NK-92 treated with Interleukin-12 subunit alpha and Interleukin-12 subunit beta, amount 100 ng/mL, for 24 hours (cell line): ENCODE measurements at regions not wholly inside any gene's neighbourhood (a gene's known extent, or its start where the extent isn't known, plus 50 kb on each side); places are given as distances from the start of the nearest gene placed in this dataset.
"Not testable (repeated sequence)": the region's sequence is repeated elsewhere in the genome, so short reads cannot be mapped to it uniquely, and the experiment has no call there.

Experiments used
- DNase-seq: peaks from one replicate; lab custom pipeline; 2025; lab: John Stamatoyannopoulos, UW

DNA sequence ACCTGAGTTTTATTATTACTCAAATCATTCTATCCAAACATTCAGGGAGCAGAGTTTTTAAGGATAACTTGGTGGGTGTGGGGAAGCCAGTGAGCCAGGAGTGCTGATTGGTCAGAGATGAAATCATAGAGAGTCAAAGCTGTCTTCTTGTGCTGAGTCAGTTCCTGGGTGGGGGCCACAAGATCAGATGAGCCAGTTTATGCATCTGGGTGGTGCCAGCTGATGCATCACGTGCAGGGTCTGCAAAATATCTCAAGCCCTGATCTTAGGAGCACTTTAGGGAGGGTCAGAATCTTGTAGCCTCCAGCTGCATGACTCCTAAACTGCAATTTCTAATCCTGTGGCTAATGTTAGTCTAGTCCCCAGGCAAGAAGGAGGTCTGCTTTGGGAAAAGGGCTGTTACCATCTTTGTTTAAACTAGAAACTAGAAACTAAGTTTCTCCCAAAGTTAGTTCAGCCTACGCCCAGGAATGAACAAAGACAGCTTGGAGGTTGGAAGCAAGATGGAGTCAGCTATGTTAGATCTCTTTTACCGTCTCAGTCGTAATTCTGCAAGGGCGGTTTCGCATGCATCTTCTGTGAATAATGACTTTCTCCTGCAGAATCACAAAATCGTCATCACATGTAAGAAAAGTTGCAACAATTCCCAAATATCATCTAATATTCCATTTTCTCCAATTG lies 97.5 kb downstream of the ZNF664 start:
- not testable (repeated sequence) for DNase-seq

GRCh38 chr12:124071075-124071443 lies 98.0 kb downstream of the ZNF664 start:
- no peak for DNase-seq

DNA sequence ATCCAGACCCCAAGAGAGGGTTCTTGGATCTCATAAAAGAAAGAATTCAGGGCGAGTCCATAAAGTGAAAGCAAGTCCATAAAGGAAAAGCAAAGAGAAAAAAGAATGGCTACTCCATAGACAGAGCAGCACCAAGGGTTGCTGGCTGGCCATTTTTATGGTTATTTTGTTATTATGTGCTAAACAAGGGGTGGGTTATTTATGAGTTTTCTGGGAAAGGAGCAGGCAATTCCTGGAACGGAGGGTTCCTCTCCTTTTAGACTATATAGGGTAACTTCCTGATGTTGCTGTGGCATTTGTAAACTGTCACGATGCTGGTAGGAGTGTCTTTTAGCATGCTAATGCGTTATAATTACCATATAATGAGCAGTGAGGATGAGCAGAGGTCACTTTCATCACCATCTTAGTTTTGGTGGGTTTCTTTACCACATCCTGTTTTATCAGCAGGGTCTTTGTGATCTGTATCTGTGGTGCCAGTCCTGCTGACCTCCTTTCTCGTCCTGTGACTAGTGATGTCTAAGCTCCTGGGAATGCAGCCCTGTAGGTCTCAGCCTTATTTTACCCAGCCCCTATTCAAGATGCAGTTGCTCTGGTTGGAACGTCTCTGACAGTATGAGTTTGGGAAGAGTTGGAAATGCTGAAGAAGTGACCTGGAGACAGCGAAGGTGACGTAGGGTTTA lies 100.5 kb downstream of the ZNF664 start:
- no peak for DNase-seq

GRCh38 chr12:124075841-124076240 lies 102.8 kb downstream of the ZNF664 start:
- DNase-seq = no peak

GRCh38 chr12:124077701-124078100 lies 104.7 kb downstream of the ZNF664 start:
- no peak for DNase-seq

DNA sequence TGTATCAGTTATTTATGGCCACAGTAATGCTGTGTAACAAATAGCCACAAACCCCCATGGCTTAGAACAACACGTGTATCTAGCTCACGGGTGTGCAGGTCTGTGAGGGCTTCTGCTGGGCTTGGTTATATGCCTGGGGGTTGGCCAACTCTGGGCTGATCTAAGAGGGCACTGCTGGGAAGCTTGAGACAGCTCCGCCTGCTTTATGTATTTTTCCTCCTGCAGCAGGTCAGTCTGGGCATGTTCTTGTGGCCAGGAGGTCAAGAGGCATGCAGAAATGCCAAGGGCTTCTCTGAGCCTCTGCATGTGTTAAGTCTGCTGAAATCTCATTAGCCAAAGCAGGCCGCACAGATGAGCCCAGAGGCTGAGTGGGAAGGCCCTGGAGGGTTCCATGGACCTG lies 105.8 kb downstream of the ZNF664 start:
- DNase-seq = no peak

DNA sequence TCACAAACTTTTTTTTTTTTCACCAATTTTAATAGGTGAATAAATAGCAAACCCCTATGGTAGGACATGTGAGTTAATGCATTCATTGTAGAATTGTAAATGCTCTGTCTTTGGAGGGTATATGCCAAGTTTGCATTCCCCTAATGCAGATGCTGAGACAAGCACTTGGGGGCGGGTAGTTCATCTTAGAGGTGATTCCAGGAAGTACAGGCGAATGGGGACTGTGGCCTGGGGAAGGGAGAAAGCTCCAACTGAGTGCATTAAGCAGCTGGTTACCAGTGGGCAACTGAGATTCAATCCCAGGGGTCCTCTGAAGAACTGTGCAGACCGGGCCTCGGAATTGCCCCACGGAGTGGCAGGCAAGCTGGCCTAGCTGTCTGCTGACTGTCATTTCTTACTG lies 107.6 kb downstream of the ZNF664 start:
- no peak for DNase-seq

GRCh38 chr12:124082012-124082411 lies 109.0 kb downstream of the ZNF664 start:
- DNase-seq = no peak

DNA sequence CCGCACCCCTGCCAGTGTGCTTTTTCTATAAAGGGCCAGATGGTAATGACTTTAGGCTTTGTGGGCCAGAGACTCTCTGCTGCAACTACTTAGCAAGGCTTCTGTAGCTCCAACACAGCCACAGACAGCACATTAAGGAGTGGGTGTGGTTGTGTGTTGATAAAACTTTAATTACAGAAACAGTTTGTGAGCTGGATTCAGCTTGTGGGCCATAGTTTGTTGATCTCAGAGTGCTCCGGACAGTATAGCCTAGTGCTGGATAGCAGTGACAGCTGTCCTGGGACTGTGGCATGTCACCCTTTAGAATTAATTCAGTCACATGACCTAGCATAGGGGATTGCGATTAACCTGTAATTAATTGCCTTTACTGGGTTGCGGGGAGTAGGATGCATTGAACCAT lies 109.7 kb downstream of the ZNF664 start:
- no peak for DNase-seq

GRCh38 chr12:124083708-124084107 lies 110.7 kb downstream of the ZNF664 start:
- no peak for DNase-seq

DNA sequence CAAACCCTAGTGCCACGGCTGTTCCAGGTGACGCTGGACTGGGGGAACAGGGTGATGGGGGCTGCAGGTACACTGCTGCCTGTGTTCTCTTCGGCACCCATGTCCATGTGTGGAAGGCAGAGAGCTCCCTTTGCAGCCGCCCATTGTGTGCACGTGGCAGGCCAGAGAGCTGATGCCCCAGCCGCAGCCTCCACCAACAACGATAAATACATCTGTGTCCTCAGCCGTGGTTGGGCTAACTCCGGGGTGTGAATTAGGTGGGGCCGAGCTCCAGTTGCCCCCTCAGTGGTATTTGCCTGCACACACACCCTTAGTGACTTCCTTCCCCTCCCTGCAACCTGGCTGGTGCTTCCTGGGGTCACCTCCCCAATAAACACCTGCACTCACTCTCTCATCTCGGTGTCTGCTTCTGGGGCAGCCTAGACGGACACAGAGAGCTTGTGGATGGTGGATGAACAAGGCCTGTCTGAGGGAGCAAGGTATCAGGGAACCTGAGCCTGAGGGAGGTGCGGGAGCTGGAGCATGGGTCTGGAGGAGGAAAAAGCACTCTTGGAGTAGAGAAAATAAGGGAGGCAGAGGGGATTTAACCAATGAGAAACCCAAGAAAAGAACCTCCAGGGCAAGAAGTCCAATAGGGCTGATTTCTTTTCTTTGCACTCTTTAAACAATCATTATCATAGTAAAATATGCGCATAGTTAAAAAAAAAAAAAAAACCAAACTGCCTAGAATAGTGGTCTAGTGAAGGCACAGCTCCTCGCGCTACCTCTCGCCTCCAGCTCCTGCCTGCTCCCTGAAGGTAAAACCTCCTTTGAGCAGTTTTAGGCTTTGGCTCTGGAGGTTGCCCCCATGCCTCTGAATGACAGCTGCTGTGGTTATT lies 112.6 kb downstream of the ZNF664 start:
- DNase-seq = no peak

GRCh38 chr12:124086299-124086898 lies 113.4 kb downstream of the ZNF664 start:
- no peak for DNase-seq

DNA sequence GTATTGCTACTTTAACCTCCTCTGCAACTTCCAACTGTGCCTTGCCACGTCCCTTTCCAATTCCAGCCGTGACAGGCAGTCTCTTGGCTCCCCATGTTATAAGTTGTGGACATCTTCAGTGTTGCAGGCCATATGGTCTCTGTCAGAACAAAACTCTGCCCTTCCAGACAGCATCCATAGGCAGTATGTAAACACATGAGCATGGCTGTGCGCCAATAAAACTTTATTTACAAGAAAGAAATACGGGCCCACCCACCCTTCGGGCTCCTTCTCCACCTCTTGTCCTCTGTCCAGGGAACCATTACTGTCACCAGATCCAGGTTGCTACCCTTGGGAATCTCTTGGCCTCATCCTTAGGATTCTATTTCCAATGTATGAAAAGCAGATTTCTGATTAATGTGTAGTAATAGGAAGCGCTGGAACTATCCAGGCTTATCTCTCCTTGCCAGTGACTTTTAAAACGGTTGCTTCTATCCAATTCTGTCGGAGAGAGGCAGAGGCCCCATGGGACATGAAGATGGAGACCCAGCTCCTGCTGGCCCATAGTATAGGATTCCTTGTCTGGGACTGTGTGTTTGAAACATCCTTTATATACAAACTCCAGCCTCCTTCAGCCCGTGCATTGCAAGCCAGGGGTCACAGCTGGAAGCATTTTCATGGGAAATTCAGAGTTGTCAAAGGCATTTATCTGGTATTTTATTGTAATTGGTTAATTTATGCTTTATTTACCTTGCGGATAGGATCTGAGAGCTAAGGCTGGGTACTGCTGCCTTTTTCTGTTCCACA lies 114.4 kb downstream of the ZNF664 start:
- DNase-seq = no peak

- no peak for DNase-seq
Measured at GRCh38 chr12:124088217-124088907, 115.3 kb downstream of the ZNF664 start.

DNA sequence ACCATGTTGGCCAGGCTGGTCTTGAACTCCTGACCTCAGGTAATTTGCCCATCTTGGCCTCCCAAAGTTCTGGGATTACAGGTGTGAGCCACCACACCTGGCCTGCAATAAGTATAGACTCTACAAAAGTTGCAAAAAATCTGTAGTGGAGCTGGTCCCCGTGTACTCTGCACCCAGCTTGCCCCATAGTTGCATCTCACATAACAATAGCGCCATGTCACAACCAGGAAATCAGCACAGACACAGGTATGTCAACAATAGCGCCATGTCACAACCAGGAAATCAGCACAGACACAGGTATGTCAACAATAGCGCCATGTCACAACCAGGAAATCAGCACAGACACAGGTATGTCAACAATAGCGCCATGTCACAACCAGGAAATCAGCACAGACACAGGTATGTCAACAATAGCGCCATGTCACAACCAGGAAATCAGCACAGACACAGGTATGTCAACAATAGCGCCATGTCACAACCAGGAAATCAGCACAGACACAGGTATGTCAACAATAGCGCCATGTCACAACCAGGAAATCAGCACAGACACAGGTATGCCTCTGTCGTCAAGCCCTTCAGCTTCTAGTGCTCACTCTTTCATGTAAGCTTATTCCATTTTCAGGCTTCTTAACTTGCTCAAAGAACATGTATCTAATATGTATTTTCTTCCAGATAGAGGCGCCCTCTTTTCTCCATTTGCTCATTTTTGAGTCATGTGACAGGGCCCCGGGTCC lies 116.3 kb downstream of the ZNF664 start:
- not testable (repeated sequence) for DNase-seq

GRCh38 chr12:124091835-124092234 lies 118.8 kb downstream of the ZNF664 start:
- DNase-seq = no peak

DNA sequence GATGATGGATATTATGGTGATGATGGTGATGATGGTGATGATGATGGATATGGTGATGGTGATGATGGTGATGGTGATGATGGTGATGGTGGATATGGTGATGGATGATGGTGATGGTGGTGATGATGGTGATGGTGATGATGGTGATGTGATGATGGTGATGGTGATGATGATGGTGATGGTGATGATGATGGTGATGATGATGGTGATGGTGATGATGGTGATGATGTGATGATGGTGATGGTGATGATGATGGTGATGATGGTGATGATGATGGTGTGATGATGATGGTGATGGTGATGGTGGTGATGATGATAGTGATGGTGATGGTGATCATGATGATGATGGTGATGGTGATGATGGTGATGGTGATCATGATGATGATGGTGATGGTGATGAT lies 119.5 kb downstream of the ZNF664 start:
- DNase-seq = not testable (repeated sequence)

GRCh38 chr12:124093297-124093696 lies 120.3 kb downstream of the ZNF664 start:
- no peak for DNase-seq

- no peak for DNase-seq
Measured at GRCh38 chr12:124094188-124094587, 121.2 kb downstream of the ZNF664 start.

- DNase-seq = no peak
Measured at GRCh38 chr12:124094733-124095132, 121.7 kb downstream of the ZNF664 start.
